Activated CD4-positive, alpha-beta memory T cell treated with anti-CD3 and anti-CD28 coated beads for 36 hours (primary cell): ENCODE measurements at regions not wholly inside any gene's neighbourhood (a gene's known extent, or its start where the extent isn't known, plus 50 kb on each side); places are given as distances from the start of the nearest gene placed in this dataset.
"Not testable (repeated sequence)": the region's sequence is repeated elsewhere in the genome, so short reads cannot be mapped to it uniquely, and the experiment has no call there.

Experiments
- CTCF ChIA-PET: fragments of 350-600 bp; sonication (Branson Sonifier 250); formaldehyde crosslinking; loops from one replicate; lab custom pipeline; 2021; ENCODE audit warnings: antibody characterized with exemption, inconsistent platforms; lab: Charles Lee
- POLR2A ChIA-PET: fragments of 350-600 bp; sonication (Branson Sonifier 250); formaldehyde crosslinking; loops from one replicate; lab custom pipeline; 2021; ENCODE audit warnings: antibody characterized with exemption; lab: Charles Lee
- DNase-seq: peaks from one replicate; pipeline ENCODE4 v3.0.0-alpha.2; 2020
- H3K27ac Mint-ChIP-seq: one replicate; pipeline ENCODE4 v1.8.0; 2021; ENCODE audit warnings: mixed read lengths
- H3K27me3 Mint-ChIP-seq: one replicate; pipeline ENCODE4 v1.8.0; 2021; ENCODE audit warnings: mixed read lengths
- H3K36me3 Mint-ChIP-seq: one replicate; pipeline ENCODE4 v1.8.0; 2021; ENCODE audit warnings: mixed read lengths
- H3K4me1 Mint-ChIP-seq: one replicate; pipeline ENCODE4 v1.8.0; 2021; ENCODE audit warnings: low read depth, mixed read lengths
- H3K4me3 Mint-ChIP-seq: one replicate; pipeline ENCODE4 v1.8.0; 2021; ENCODE audit warnings: mild to moderate bottlenecking, mixed read lengths
- H3K9me3 Mint-ChIP-seq: one replicate; pipeline ENCODE4 v1.8.0; 2021; ENCODE audit warnings: mixed read lengths
- intact Hi-C: fragments of 100-400 bp; cut with micrococcal nuclease; formaldehyde crosslinking; loops from one replicate; pipeline ENCODE4 v1.15.1; 2023

DNA sequence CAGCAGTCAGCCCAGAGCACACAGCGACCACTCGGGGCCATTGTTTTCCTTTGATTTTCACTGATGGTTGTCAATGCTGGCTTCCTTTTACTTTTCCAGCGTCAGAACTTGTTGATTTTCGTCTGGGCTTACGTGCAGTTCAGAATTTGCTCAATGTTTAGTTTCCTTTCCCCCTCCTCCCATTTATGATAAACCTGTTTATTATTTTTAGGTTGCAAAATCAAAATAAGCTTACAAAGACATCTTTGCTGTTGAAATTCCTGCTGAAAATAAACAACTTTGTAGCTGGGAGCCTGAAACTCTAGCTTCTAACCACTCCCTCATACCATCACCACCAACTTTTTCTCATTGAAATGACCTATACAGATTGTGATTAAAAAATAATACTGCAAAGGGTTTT, 83.1 kb upstream of the LYZL1 start:
- no peak for DNase-seq
- Mint-ChIP-seq H3K9me3 (peaks cover 8% of the 10 kb centered on the region), H3K4me3 (no peak overlapping the region), H3K27me3 (peaks cover 17% of the 10 kb centered on the region), H3K4me1 (no peaks in the 10 kb centered on the region), H3K27ac (no peak overlapping the region), H3K36me3 (no peaks in the 10 kb centered on the region)
- POLR2A ChIA-PET, result no interaction called here
- CTCF ChIA-PET, result no interaction called here
- intact Hi-C loops, result no loop called here

DNA sequence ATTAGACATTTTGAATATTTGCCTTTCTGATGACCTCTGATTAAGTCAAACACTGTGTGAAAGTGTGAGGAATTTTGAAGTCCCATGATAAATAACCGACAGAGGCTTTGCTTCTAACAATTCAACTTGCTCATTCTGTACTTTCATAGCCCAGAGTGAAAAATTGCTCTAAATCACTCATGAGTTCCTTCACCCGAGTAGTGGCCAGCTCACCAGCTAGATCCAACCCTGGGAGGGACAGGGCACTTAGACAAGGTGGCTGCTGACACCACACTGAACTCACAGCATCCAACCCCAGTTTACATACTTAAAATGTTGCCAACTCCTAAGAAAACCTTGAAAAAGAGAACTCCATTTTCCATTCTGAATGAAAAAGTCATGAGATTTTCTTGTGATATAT, 80.0 kb upstream of the LYZL1 start:
- ChIA-PET POLR2A (no interaction called here), CTCF (no interaction called here)
- H3K9me3 Mint-ChIP-seq, result peaks cover 8% of the 10 kb centered on the region
- H3K27me3 Mint-ChIP-seq, result peaks cover 13% of the 10 kb centered on the region
- H3K36me3 Mint-ChIP-seq, result no peaks in the 10 kb centered on the region
- no peak overlapping the region for H3K4me3 Mint-ChIP-seq
- H3K27ac Mint-ChIP-seq, result no peak overlapping the region
- no peaks in the 10 kb centered on the region for H3K4me1 Mint-ChIP-seq
- intact Hi-C loops, result no loop called here
- no peak for DNase-seq

DNA sequence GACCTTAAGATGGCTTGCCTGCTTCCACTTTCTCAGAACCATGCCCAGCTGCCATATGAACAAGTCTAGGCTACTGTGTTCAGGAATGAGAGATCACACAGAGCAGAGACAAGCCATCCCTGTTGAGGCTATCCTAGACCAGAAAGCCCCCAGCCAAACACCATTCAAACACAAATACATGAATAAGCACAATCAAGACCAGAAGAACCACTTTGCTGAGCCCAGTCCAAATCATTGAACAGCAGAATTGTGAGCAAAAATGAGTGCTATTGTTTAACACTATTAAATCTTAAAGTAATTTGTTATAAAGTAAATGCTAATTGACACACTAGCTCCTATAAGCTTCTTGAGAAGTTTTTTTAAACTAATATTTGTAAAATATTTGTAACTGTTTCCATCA, 79.0 kb upstream of the LYZL1 start:
- DNase-seq, result no peak
- Mint-ChIP-seq H3K4me3 (no peak overlapping the region), H3K36me3 (no peaks in the 10 kb centered on the region), H3K9me3 (peaks cover 8% of the 10 kb centered on the region), H3K4me1 (no peaks in the 10 kb centered on the region), H3K27me3 (peaks cover 8% of the 10 kb centered on the region), H3K27ac (no peak overlapping the region)
- ChIA-PET POLR2A (no interaction called here), CTCF (no interaction called here)
- intact Hi-C loops, result no loop called here

DNA sequence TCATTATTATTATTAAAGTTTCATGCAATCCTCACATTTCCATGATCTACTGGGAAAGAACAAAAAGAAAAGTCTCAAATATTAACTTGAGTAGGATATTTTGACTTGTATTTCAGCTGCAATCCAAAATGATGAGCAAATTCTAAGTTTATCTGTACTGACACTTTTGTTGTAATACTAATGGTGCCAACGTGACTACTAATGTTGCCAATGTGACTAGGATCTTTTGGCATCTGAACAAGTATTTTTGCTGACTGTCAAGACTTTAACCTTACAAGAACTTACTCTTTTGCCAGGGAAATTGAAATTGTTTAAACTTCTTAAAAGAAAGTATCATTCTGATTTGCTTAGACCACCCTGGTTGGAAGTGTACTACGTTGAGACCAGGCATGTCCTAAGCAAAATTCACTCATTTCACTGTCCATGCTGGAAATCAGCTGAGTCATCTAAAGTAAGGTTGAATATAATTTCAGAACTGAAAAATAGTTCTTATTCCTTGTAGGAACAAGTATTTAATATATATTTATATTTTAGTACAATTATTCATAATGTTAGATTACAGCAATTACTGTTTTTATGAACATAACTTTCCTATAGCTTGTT, 78.5 kb upstream of the LYZL1 start:
- Mint-ChIP-seq H3K36me3 (no peaks in the 10 kb centered on the region), H3K4me3 (no peak overlapping the region), H3K27ac (no peak overlapping the region), H3K9me3 (peaks cover 8% of the 10 kb centered on the region), H3K4me1 (no peaks in the 10 kb centered on the region), H3K27me3 (peaks cover 8% of the 10 kb centered on the region)
- DNase-seq, result no peak
- CTCF ChIA-PET, result no interaction called here
- POLR2A ChIA-PET, result no interaction called here
- intact Hi-C loops, result no loop called here

DNA sequence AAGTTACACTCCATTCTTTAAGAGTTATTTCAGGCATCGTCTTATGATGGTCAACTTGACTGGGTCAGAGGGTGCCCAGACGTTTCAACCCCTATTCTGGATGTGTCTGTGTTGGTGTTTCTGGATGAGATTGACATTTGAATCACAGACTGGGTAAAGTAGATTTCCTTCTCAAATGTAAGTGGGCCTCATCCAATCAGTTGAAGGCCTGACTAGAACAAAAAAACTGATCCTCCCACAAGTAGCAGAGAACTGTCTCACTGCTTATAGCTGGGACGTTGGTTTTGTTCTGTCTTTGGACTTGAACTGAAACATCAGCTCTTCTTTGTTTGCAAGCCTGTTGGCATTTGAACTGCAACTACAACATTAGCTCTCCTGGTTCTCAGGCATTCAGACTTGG, 76.3 kb upstream of the LYZL1 start:
- POLR2A ChIA-PET, result no interaction called here
- Mint-ChIP-seq H3K36me3 (no peaks in the 10 kb centered on the region), H3K27me3 (no peaks in the 10 kb centered on the region), H3K4me3 (no peak overlapping the region), H3K9me3 (peaks cover 8% of the 10 kb centered on the region), H3K4me1 (no peaks in the 10 kb centered on the region), H3K27ac (no peak overlapping the region)
- CTCF ChIA-PET, result no interaction called here
- intact Hi-C loops, result no loop called here
- no peak for DNase-seq

DNA sequence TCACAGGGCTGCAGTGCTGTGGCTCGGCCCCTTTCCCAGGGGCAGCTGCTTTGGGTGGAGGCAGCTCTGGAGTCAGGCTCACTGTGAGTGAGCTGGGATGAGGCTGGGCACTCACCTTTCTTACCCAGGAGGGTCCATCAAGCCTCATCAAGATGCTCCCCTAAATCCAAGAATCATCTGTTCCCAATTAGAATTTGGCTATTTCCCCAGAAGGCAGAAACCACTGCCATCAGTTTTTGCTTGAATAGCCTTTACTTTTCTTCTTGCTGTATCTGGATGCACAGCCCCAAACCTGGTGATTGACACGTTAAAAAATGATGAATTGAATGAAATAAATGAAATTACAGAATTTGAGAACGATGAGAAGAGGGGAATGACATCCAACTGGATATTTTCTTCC, 74.3 kb upstream of the LYZL1 start:
- intact Hi-C loops, result no loop called here
- Mint-ChIP-seq H3K27me3 (no peaks in the 10 kb centered on the region), H3K36me3 (no peaks in the 10 kb centered on the region), H3K4me3 (no peak overlapping the region), H3K27ac (no peak overlapping the region), H3K4me1 (no peaks in the 10 kb centered on the region), H3K9me3 (peaks cover 6% of the 10 kb centered on the region)
- no peak for DNase-seq
- CTCF ChIA-PET, result no interaction called here
- POLR2A ChIA-PET, result no interaction called here

DNA sequence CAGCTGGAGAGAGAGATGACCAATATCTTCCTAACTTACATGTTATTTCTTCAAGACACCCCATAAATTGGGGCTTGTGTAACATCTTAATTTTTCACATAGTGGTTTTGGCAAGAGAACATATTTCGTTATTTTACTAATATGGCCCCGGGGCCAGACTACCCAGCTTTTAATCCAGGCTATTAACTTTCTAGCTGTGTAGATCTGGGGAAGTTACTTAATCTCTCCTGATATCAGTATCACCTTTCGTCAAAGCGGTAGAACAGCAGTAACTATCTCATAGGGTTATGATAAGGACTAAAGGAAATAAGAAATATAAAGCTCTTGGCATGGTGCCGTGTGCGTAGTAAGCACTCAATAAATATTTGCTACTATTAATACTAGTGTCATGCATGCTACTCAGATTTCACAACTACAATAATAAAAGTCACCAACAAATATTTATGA, 71.6 kb upstream of the LYZL1 start:
- Mint-ChIP-seq H3K36me3 (no peaks in the 10 kb centered on the region), H3K27ac (no peak overlapping the region), H3K4me1 (no peaks in the 10 kb centered on the region), H3K4me3 (no peak overlapping the region), H3K27me3 (no peaks in the 10 kb centered on the region), H3K9me3 (no peaks in the 10 kb centered on the region)
- intact Hi-C loops, result no loop called here
- no peak for DNase-seq
- CTCF ChIA-PET, result no interaction called here
- POLR2A ChIA-PET, result no interaction called here

DNA sequence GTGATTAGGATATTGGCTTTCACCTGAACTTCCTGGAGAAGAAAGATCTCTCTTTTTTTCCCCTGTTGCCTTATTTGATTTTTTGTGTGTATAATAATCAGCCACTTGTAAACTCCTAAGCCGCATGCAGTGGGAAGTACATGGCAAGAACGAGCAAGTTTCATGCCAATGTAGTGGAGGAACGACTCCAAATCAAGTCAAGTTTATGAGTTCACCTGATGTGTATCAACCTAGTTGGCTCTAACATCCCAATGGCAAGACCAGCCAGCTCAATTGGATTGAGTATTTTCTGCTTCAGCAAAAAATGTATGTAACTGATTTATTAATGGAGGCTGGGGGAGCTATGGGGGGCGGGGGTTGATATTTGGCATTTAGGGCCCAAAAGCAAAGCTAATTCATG, 65.5 kb upstream of the LYZL1 start:
- Mint-ChIP-seq H3K9me3 (no peaks in the 10 kb centered on the region), H3K36me3 (no peaks in the 10 kb centered on the region), H3K4me3 (no peak overlapping the region), H3K27ac (no peak overlapping the region), H3K27me3 (peaks cover 10% of the 10 kb centered on the region), H3K4me1 (no peaks in the 10 kb centered on the region)
- CTCF ChIA-PET, result no interaction called here
- no peak for DNase-seq
- POLR2A ChIA-PET, result no interaction called here
- intact Hi-C loops, result no loop called here

DNA sequence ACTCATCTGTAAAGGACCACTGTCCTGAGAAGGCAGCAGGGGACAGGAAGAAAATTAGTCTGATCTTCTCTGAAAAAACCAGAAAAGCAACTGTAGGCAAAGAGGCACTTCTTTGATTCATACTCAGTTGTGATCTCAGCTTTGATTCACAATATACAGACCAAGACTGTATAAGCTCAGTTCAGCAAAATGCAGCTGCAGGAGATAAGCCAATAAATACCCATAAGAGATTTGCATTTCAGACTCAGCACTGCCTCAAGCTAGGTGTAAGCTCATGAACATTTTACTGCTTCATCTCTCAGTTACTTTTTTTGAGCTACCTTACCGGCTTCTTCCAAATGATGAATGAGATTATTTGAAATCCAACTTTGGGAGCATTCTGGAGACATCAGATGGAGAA, 64.2 kb upstream of the LYZL1 start:
- Mint-ChIP-seq H3K27me3 (peaks cover 10% of the 10 kb centered on the region), H3K27ac (no peak overlapping the region), H3K9me3 (no peaks in the 10 kb centered on the region), H3K4me1 (no peaks in the 10 kb centered on the region), H3K4me3 (no peak overlapping the region), H3K36me3 (no peaks in the 10 kb centered on the region)
- no peak for DNase-seq
- intact Hi-C loops, result no loop called here
- POLR2A ChIA-PET, result no interaction called here
- CTCF ChIA-PET, result no interaction called here

DNA sequence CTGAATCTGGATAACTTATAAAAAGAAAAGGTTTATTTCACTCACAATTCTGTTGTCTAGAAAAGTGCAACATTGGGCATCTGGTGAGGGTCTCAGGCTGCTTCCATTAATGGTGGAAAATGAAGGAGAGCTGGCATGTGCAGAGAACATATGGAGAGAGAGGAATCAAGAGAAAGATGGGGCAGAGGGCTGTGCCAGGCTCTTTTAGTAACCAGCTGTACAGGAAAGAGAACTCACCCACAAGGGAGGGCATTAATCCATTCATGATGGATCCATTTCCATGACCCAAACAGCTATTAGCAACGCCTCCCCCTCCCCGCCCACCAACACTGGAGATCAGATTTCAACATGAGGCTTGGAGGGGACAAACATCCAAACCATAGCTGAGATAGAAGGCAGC, 61.7 kb upstream of the LYZL1 start:
- Mint-ChIP-seq H3K27me3 (peaks cover 10% of the 10 kb centered on the region), H3K36me3 (no peaks in the 10 kb centered on the region), H3K27ac (no peak overlapping the region), H3K9me3 (no peaks in the 10 kb centered on the region), H3K4me1 (no peaks in the 10 kb centered on the region), H3K4me3 (no peak overlapping the region)
- POLR2A ChIA-PET, result no interaction called here
- no peak for DNase-seq
- intact Hi-C loops, result no loop called here
- CTCF ChIA-PET, result no interaction called here

DNA sequence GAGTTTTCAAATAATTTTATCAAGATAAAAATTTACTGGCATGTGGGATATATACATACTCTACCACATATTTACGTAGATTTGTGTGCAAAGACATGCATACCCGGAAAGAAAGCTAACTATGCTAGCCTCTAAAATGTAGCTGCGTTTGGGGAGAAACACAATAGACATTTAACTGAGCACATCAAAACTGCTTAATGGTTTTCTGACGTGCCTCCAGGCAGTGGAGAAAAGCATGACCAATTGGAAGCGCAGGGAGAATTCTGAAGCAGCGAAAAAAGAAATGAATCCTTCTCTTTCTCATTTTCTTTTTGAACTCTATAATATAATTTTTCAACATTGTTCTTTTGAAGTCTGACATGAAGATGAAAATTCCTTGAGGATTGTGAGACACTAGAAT, 60.3 kb upstream of the LYZL1 start:
- intact Hi-C loops, result no loop called here
- H3K27ac Mint-ChIP-seq, result no peak overlapping the region
- ChIA-PET POLR2A (no interaction called here), CTCF (no interaction called here)
- peaks cover 9% of the 10 kb centered on the region for H3K27me3 Mint-ChIP-seq
- H3K4me3 Mint-ChIP-seq, result no peak overlapping the region
- no peaks in the 10 kb centered on the region for H3K36me3 Mint-ChIP-seq
- DNase-seq, result no peak
- no peaks in the 10 kb centered on the region for H3K4me1 Mint-ChIP-seq
- H3K9me3 Mint-ChIP-seq, result no peaks in the 10 kb centered on the region

DNA sequence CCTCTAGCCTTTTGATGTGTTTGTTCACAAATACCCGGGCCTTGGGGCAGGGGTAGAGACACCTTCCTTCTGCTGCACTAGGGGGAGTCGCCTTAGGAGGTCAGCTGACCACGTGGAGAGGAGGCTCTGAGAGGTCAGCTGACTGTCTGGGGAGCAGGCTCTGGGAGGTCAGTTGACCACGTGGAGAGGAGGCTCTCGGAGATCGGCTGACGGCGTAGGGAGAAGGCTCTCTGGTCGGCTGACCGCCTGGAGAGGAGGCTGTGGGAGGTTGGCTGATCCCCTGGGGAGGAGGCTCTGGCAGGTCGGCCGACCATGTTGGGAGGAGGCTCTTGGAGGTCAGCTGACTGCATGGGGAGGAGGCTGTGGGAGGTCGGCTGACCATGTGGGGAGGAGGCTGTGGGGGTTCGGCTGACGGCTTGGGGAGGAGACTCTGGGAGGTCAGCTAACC, 59.6 kb upstream of the LYZL1 start:
- CTCF ChIA-PET, result no interaction called here

DNA sequence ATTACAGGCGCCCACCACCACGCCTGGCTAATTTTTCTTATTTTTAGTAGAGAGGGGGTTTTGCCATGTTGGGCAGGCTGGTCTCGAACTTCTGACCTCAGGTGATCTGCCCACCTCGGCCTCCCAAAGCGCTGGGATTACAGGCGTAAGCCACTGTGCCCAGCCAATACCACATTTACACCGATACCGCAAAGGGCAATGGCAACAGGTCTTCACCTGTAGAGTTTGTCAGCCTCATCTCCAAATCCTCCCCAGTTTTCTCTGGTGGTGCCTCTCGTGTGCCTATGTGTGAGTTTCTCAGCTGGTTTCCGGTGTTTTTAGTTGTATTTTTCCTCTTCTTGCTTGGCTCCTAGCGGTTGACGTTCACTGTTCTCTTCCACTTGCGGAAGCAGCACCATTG, 52.0 kb upstream of the LYZL1 start:
- H3K36me3 Mint-ChIP-seq, H3K27me3 Mint-ChIP-seq, H3K27ac Mint-ChIP-seq, intact Hi-C loops, CTCF ChIA-PET, POLR2A ChIA-PET, H3K9me3 Mint-ChIP-seq, DNase-seq, H3K4me3 Mint-ChIP-seq, H3K4me1 Mint-ChIP-seq: not testable (repeated sequence)

More for the DNA sequence above, 59.6 kb upstream of the LYZL1 start:
- POLR2A ChIA-PET, result no interaction called here
- H3K4me1 Mint-ChIP-seq, result no peaks in the 10 kb centered on the region
- no peaks in the 10 kb centered on the region for H3K9me3 Mint-ChIP-seq
- no peak overlapping the region for H3K27ac Mint-ChIP-seq
- H3K4me3 Mint-ChIP-seq, result no peak overlapping the region
- no peaks in the 10 kb centered on the region for H3K36me3 Mint-ChIP-seq
- peaks cover 3% of the 10 kb centered on the region for H3K27me3 Mint-ChIP-seq
- no peak for DNase-seq
- intact Hi-C loops, result no loop called here
